CD4-positive, alpha-beta T cell treated with Interleukin-12 subunit alpha and Interleukin-12 subunit beta, for 1 hour (primary cell): ENCODE measurements at regions not wholly inside any gene's neighbourhood (a gene's known extent, or its start where the extent isn't known, plus 50 kb on each side); places are given as distances from the start of the nearest gene placed in this dataset.

Experiments used
- DNase-seq: peaks from one replicate; pipeline ENCODE4 v3.0.0-alpha.2; 2020

DNA sequence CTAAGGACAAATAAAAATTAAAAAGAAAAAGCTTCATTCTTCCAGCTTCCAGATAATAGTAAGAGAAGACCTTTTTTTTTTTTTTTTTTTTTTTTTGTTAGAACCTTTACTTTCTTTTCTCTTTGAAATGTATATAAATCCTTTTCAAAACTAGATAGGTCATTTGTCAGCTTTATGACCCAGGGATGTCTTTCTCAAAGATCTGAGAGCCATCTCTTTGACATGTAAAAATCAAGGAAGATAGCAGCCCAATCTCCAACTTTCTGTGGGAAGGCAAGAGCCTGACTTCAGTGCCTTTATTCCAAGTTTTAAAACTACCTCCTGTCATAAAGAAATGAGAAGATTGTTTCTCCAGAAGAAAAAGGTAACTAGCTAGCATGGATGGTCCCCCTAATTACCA, 203.3 kb upstream of the LRFN5 start:
- no peak for DNase-seq

DNA sequence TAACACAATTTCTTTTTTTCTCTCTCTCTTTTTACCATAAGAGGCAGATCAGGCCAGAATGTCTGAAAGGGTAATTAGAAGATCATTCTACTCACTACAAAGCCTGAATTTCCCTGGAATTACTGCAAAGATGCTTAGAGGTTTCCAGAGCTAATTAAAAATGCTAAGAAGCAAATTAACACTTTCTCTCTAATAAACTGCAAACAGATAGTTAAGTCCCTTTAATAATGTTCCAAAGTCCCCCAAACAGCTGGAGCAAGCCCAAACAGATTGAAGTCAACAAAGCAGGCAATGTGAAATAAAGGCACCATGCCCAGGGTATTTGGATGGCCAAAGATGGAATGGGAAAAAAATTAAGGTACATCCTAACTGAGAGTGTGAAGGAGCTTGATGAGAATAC, 208.8 kb upstream of the LRFN5 start:
- DNase-seq = no peak

DNA sequence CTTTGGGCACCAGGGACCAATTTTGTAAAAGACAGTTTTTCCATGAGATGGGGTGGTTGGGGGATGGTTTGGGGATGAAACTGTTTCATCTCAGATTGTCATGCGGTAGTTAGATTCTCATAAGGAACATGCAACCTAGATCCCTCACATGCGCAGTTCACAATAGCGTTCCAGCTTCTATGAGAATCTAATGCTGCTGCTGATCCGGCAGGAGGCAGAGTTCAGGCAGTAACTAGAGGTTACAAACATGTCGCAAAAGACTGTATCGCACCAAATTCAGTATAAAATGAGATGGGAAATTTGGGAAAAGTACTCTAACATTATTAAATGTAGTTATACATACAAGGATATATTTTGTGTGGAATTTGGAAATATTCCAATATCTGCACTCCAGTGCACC, 213.2 kb upstream of the LRFN5 start:
- DNase-seq = no peak

DNA sequence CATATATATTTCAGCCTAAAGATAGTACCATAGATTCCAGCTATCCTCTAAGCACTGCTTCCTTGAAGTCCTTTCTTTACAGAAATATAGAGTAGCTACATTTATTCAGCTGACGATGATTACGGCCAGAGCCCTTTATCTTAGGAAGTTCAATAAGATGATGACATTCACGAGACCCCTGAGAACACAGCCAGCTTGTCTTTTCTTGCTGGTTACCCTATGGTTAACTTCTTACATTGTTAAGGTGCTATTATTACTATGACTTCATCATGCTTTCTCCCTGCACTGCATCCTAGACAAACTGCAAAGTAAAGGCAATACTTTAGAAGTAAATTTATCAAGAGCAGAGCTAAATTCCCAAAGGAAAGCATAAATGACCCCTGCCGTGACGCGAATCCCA, 214.4 kb upstream of the LRFN5 start:
- DNase-seq = no peak

DNA sequence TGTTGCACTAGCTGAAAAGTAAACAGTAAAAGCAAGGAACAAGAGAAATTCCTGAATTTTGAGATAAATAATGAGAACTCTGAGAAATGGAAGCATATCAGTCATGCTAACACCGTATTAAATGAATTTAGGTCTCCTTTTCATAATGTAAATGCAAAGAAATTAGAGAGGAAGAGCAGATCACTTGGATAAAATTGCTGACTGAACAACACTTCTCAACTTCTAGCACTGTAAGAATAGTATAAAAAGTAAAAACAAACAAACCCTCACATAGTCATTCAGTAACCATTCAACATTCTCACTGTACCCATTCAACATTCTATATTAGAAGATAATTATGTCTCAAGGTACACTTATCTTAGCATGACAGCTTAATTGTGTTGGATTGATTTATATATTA, 217.3 kb upstream of the LRFN5 start:
- no peak for DNase-seq

DNA sequence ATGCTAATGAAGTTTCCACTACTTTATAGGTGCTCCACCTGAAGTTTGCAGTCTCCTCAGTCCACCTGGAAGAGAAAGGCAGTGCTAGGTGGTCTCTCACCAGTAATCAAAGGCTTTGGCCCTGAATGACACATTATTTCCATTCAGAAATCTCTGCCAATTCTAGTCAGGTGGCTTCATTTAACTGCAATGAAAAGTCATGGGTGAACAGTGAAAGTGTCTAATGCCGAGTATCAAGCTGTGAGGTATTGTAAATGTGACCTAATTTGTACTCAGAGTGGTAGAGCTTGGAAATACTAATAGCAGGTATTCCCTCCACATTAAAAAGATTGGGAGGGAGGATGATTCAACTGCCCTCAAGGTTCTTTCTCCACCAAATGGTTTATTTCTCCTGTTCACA, 220.9 kb upstream of the LRFN5 start:
- DNase-seq = no peak

DNA sequence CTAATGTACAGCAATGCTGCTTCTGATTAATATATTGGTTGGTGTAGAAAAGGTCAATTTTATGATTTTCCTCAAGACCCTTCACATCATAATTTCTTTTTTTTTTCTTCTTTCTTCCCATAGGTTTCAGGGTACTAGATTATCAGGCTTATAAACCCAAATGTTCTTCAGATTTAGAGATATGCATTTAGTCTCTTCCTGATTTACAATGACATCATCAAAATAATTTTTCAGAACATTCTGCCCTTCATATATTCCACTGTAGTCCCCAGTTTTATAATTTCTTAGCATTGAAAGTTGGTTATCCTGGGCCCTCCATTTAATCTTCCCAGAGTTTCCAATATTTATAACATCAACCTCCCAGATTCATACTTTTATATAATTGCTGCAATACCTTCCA, 226.7 kb upstream of the LRFN5 start:
- no peak for DNase-seq

DNA sequence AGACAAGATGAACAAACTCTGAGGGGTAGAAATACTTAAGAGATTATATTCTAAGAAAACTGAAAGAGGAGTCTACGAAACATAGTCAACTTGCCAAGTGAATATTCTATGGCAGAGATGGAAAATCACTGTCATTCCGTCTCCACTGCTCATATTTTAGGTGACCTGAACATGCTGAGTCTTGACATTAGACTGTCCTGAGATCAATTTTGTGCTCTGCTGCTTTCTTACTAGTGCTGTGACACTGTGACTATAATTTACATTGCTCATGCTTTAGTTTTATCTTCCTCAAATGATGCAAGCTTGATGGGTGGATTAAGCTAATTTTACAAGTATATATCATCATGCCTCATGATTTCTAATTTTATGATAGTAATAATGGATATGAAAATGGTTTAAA, 228.2 kb upstream of the LRFN5 start:
- no peak for DNase-seq

DNA sequence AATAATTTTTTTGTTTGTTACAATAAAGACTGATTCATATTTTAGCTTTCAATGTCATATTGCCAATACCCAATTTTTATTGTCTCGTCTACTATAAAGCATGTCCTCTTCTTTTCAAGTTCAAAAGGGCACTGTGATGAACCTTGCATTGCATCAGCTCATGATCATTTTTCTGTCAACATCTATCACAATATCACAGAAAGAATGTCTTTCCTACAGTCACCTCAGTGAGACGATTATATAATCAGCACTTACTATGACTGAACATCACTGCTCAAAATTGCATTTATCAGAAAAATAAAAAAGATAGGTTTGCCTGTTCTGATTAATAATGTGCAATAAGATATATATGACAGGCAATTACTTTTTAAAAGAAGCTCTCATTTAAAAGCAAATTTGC, 228.7 kb upstream of the LRFN5 start:
- DNase-seq = no peak

DNA sequence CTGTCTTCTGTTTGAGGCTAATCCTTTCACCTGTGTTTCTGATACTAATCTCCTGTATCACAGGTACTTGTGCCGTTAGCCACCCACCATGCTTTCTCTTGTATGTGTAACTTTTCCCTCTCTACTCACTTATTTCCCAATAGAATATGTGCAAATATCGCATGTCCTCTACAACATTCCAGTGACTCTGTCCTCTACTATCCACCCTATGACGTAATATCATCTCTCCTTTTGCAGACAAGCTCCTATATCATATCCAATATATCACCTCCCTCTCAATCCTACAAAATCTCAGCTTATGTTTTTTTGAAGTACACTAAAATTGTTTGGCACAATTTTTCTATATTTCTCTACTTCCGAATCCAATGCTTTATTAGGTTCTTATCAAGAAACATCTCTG, 232.6 kb upstream of the LRFN5 start:
- no peak for DNase-seq

DNA sequence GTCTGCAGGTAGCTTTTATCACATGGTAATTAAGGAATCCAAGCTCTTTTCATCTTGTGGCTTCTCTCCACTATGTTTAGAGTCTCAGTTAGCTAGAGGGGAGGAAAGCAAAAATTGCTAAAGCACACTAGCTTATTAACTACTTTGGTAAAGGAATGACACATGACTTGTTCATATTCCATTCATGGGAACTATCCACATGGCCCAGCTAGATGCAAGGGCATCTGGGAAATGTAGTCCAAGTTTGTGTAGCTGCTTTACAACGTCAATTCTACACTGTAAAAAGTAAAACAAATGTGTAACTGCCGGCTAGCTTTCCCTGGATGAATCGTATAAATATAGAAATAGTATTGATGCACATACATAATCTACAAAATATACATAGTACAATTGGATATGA, 244.5 kb upstream of the LRFN5 start:
- DNase-seq = no peak

DNA sequence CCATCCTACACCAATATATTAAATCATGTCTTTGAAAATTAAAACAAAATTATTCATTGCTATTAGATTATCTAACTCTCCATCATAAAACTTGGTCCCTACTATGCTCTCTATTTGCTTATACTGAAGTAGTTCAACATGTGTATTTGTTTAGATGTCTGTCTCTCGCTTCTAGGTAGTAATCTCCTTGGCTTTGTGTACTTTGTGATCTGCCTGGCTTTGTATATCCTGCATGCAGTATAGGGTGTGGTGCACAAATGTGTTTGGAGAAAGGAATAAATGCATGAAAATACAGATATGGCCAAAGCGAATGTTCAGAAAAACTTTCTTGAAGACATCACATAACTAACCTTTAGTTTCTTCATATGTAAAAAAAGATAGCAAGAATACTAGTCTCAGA, 246.6 kb upstream of the LRFN5 start:
- DNase-seq = no peak

DNA sequence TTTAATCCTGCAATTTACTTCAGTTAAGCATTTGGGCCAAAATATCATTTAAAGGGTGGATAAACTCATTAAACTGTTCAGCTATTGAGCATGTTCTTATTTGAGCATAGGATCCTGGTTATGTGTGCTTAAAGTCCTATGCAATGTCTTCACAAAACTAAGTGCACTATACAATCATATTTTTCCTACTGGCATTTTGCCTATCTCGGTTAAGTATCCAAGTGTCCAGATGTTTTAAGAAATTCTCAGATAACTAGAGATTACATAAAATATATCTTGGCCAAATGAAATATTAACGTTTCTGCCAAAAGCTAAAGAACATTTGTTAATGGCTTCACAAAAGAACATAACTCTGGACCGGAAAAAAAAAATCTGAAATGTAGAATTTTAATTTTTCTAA, 250.8 kb upstream of the LRFN5 start:
- no peak for DNase-seq

DNA sequence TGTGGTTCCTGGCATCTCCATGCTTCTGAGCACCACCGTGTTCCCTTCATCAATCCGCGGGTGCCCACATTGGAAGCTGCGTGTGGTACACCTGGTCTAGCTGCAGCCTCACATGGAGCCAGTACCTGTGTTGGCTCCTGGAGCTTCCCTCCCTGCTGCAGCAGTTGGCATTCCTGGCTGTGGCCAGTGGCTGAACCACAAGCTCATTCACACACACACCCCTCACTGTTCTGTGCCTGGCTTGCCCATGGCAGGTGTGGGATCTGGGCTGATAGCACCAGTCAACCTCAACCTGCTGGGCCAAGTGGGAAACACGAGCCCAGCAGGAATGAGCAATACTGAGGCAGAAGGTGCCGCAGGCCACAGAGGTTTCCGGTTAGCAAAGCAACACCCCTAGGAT, 256.2 kb upstream of the LRFN5 start:
- no peak for DNase-seq

DNA sequence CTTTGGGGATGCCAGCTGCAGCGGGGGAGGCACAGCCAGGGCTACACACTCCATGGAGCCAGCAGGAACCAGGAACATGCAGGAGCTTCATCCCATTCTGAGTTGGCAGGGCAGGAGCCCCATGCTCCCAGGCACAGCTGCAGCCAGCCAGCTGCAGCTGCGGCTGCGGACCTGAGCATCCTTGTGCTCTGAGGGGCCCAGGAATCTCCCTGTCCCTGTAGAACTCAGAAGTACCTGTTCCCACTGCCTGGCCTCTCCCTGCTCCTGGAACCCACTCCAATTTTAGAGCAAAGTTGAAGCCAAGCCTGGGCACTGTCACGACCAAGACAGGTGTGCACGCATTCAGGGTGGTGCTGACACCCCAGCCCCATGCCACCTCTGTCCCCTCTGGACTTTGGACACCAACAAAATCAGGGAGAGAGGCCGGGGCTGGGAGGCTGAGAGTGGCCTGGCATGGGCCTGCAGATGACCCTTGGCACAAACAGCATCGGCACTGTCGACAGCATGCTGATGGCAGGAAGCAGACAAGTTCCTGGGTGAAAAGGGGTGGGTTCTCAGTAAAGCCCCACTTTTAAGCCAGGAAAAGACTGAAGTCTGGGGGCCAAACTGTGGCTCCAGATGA, 257.3 kb upstream of the LRFN5 start:
- DNase-seq = no peak

DNA sequence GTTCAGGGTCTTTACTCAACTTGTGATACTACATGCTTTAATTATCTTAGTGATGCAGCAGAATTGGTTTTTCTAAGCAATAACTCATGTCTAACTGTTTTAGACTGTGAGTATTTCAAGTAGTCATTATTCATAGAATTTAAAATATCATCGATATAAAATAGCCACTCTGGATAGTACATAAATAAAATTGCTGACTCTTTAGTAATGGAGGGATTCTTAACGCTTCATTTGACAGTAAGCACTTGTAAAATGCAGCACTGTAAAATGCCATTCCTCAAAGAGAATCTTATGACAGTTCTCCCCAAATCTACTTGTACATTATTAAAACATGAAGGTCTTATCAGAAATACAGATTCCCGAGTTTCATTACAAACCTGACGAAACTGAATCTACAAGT, 262.8 kb upstream of the LRFN5 start:
- no peak for DNase-seq

DNA sequence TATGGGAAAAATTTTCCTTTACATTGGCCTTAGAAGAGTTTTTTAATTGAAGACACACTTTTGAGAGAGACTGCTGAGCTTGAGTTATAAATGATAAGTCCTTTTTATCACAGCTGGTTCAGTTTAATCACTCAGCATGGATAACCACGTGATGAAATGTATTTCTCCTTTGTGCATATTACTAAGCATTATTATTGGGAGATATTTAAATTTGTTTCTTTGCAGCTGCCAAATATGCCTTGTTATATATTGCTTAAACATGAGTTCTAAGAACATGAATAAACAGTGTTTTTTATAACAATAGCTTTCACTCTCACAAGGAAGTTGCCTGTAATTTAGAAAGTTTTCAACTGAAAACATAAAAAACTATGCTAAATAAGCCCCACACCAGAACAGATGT, 293.5 kb upstream of the LRFN5 start:
- no peak for DNase-seq

DNA sequence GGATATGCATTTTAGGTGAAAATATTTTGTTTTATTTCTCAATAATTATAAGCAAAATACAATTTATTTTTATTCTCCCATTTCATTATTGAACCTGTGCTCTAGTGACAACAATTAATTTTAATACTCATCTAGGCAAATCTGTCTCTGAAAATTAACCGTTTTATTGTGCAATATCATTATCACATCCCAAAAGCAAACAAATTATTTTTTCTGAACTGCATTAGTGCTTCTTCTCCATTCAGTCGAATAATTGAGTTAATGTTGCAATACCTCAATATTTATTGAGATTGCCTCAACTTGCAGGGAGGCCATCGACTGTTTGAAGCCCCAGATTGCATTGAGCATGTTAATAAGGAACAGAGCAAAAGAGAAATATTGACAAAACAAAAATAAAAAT, 303.2 kb upstream of the LRFN5 start:
- no peak for DNase-seq

DNA sequence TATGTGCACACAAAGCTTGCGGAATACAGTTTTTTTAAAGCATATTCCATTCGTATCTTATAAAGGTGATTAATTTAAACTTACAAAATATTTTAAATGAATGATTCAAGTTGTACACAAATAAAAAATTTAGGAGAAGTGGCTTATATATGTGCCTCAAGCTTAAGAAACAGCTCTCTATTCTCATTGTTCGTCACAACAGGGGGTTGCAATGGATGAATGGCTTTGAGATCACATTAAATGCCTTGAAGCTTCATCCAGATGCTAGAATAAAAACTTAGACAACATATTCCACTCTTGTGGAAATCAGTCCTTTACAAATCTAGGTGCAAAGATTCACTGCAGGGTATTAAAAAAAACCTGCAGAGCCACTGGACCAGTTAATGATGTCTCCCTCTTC, 303.9 kb upstream of the LRFN5 start:
- DNase-seq = no peak

DNA sequence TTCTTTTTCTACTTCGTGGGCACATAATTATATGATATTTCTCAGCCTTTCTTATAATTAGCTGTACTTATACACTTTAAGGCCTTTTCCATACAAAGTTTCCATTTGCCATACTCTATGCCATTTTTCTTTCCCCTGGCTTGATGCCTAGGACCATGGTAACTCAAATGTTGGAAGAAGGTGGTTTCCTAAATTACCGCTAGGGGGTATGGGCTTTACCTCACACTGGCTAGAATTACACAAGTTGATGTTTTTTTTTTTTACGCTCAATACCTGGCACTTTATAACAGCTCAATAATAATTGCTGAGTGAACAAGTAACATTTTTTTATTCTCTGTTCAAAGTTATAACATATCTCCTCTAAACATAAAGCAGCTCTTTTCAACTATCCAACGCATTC, 306.8 kb upstream of the LRFN5 start:
- DNase-seq = no peak

DNA sequence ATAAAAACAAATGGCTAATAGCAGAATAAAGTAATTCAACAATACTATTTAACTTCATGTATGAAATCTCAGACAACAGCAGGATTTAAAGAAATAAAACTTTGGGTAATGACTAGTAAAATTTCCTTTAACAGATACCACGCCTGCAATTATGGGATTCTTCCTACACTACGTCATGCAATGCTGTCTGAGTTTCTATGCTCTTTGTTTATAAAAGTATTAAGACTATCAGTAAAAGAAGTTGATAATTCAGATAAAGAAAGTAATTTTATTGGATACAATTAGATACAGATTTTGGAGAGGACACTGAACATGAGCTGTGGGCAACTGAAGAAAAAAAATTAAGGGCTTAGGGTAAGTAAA, 308.4 kb upstream of the LRFN5 start:
- no peak for DNase-seq

DNA sequence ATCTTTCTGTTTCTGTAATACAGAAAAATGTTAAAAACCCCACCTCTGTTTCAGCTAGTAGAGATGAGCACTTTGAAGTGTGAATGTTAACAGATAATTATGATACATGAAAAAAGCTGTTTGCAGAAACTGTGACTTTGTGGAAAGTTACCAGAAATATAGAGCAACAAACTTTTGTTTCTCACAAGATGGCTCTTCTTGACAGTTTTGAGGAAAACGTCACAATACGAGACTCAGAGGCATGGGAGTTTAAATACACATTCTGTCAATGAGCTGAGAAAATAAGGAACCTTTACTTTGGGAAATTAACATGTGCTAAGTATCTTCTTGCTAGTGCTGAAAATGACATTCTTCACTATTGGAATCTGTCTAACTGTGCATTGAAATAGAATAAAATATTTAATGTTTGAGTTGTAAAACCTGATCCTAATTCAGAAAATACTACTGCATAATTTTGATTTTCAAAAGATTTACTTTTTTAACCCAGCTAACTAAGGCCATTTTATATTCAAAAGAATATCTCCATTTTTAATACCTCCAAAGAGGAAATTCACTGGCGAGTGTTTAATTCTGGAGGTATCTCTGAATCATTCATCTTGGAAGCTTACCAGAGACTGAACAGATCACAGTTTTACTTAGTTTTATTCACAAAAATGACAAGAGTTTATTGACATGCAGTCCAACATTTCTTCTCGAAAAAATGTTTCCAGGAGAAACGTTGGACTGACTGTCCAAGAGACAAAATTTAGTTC, 308.9 kb upstream of the LRFN5 start:
- no peak for DNase-seq

DNA sequence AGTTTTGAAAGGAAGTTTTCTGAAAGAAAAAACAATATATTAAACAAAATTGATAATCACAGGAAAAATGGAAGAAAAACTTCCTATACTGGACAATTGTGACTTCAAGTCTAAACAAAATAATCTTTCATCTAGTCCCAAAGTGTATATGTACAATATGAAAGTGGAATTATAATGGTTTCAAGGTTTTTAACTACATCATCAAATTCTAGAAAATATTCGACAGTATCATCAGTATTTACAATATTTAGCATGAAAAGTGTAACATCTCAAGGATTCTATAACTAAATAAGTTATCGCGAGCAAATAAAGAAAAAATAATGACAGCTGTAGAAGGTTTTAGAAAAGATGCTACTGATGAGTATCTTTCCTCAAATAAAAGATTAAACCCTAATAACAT, 310.9 kb upstream of the LRFN5 start:
- no peak for DNase-seq

DNA sequence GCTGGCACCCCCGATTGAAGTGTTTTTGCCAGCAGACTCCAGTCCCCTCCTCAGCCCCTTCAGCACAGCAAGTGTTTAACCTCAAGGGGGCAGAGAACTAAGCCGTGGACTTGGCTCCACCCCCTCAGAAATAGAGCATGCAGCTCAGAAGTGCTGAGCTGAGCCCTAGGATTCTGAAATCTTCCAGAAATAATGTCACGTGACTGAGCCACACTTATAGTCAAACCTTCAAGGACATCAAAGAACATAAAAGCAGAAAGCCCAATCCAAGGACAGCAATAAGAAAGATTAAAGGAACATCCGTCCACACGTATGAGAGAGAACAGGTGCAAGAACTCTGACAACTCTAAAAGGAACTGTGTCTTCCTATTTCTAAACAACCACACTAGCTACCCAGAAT, 317.7 kb upstream of the LRFN5 start:
- no peak for DNase-seq

DNA sequence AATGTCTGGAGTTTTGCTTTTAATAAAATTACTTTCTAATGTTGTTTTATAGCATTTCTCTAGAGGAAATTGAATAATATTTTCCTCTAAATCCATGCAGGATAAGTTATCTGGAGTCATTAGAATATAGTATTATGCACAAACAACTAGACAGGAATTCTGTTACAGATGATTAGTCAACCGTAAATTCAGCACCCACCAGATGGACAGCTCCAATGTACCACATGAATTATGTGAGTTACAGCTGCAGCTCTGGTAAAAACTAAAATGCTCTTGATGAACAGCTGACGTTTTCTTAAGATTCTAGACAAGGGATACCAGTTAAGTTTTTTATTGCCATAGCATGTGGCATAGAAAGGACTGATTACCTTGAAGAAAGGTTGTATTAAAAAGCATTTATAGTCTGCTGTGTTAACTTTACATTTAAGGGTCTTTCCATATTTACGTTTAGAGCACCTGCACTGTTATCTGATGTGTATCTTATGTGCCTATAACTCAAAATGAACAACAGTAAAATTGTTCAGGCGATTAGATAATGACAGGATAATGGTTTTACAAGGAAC, 321.4 kb upstream of the LRFN5 start:
- peak; percentile 1 for DNase-seq
